Natural killer cell (primary cell): ENCODE measurements at regions not wholly inside any gene's neighbourhood (a gene's known extent, or its start where the extent isn't known, plus 50 kb on each side); places are given as distances from the start of the nearest gene placed in this dataset.

ENCODE experiments used
- ATAC-seq, 3 donors: fragments of 150-1000 bp in 2 of 3; fragments of 200-7000 bp in 1 of 3; cut with Tn5 transposase; 1 replicate in 1 of 3; 2 replicates in 2 of 3; pipeline ENCODE4 v1.10.0; 2021; ENCODE audit warnings: mild to moderate bottlenecking in 2 of 3, moderate library complexity in 2 of 3
- DNase-seq, 2 donors: peaks; one replicate each; pipeline versions ENCODE4 v3.0.0 to v3.0.0-alpha.2; 2013 to 2021; ENCODE audit warnings: mixed read lengths in 1 of 2
- H3K27ac ChIP-seq: one replicate; pipeline ENCODE4 v1.5.1; 2013; ENCODE audit warnings: mild to moderate bottlenecking, low read length
- H3K27me3 ChIP-seq: one replicate; pipeline ENCODE4 v1.6.1; 2013; ENCODE audit warnings: low read length; ENCODE audit not compliant: control insufficient read depth, insufficient read depth
- H3K36me3 ChIP-seq: one replicate; pipeline ENCODE4 v1.6.1; 2013; ENCODE audit warnings: low read length; ENCODE audit not compliant: control insufficient read depth, insufficient read depth
- H3K4me1 ChIP-seq: one replicate; pipeline ENCODE4 v1.6.1; 2013; ENCODE audit warnings: low read length; ENCODE audit not compliant: control insufficient read depth, insufficient read depth
- H3K4me3 ChIP-seq: one replicate; pipeline ENCODE4 v1.5.1; 2013; ENCODE audit warnings: low read length
- H3K9me3 ChIP-seq: one replicate; pipeline ENCODE4 v1.6.1; 2013; ENCODE audit warnings: low read length; ENCODE audit not compliant: control insufficient read depth, insufficient read depth
- H3K27ac Mint-ChIP-seq, 2 donors: one replicate each; pipeline ENCODE4 v1.8.0; 2022; ENCODE audit warnings: mild to moderate bottlenecking in 2 of 2, mixed read lengths in 2 of 2, moderate library complexity in 1 of 2
- H3K27me3 Mint-ChIP-seq, 2 donors: one replicate each; pipeline ENCODE4 v1.8.0; 2022; ENCODE audit warnings: low read depth in 2 of 2, mixed read lengths in 2 of 2
- H3K36me3 Mint-ChIP-seq: one replicate; pipeline ENCODE4 v1.8.0; 2022; ENCODE audit warnings: mixed read lengths
- H3K4me1 Mint-ChIP-seq, 2 donors: one replicate each; pipeline ENCODE4 v1.8.0; 2022; ENCODE audit warnings: mixed read lengths in 2 of 2
- H3K4me3 Mint-ChIP-seq: one replicate; pipeline ENCODE4 v1.8.0; 2022; ENCODE audit warnings: mild to moderate bottlenecking, moderate library complexity, mixed read lengths
- H3K9me3 Mint-ChIP-seq, 2 donors: one replicate each; pipeline ENCODE4 v1.8.0; 2022; ENCODE audit warnings: mixed read lengths in 2 of 2
- CTCF ChIP-seq: fragments of 200-600 bp; IDR thresholded peaks from one replicate; pipeline ENCODE4 v1.8.0; 2022; ENCODE audit warnings: antibody characterized with exemption
- WGBS: methylation state at CpG from one replicate; pipeline ENCODE4 v1.1.7; 2013; ENCODE audit warnings: missing lambda C conversion rate; ENCODE audit not compliant: insufficient coverage; 5-methylcytosine and 5-hydroxymethylcytosine counted together
- intact Hi-C: fragments of 100-400 bp; cut with micrococcal nuclease; formaldehyde crosslinking; loops from one replicate; pipeline ENCODE4 v1.14.2; 2022

- H3K4me3 Mint-ChIP-seq = no peak overlapping the region
- no peak for DNase-seq
- H3K9me3 Mint-ChIP-seq = no peaks in the 10 kb centered on the region
- H3K36me3 ChIP-seq = no peaks in the 10 kb centered on the region
- TF ChIP-seq CTCF = no peak
- H3K27me3 ChIP-seq = no peaks in the 10 kb centered on the region
- no peaks in the 10 kb centered on the region for H3K9me3 ChIP-seq
- intact Hi-C loops = no loop called here
- no peak overlapping the region for H3K27ac ChIP-seq
- H3K36me3 Mint-ChIP-seq = no peaks in the 10 kb centered on the region
- no peak overlapping the region for H3K4me3 ChIP-seq
- no peaks in the 10 kb centered on the region for H3K4me1 ChIP-seq
- no peaks in the 10 kb centered on the region for H3K4me1 Mint-ChIP-seq
- H3K27me3 Mint-ChIP-seq = peaks cover 6 to 11% of the 10 kb centered on the region in 2 donors
- H3K27ac Mint-ChIP-seq = no peak overlapping the region
- ATAC-seq = no peak
- WGBS = 81% methylated on average over 8 of the region's 8 CpGs
Observed at GRCh38 chr1:5165762-5166161, 511.4 kb downstream of the AJAP1 start.

- intact Hi-C loops = no loop called here
- Histone ChIP-seq H3K4me1 (no peaks in the 10 kb centered on the region), H3K27me3 (no peaks in the 10 kb centered on the region), H3K36me3 (no peaks in the 10 kb centered on the region), H3K9me3 (no peaks in the 10 kb centered on the region), H3K27ac (no peak overlapping the region), H3K4me3 (no peak overlapping the region)
- no peak overlapping the region for H3K27ac Mint-ChIP-seq
- TF ChIP-seq CTCF = no peak
- 64% methylated on average over 5 of the region's 5 CpGs for WGBS
- DNase-seq = no peak
- no peaks in the 10 kb centered on the region for H3K36me3 Mint-ChIP-seq
- no peak for ATAC-seq
- H3K9me3 Mint-ChIP-seq = peaks cover 0 to 3% of the 10 kb centered on the region in 2 donors
- no peak overlapping the region for H3K4me3 Mint-ChIP-seq
- peaks cover 6 to 11% of the 10 kb centered on the region in 2 donors for H3K27me3 Mint-ChIP-seq
- no peaks in the 10 kb centered on the region for H3K4me1 Mint-ChIP-seq
Observed at GRCh38 chr1:5164158-5164557, 509.7 kb downstream of the AJAP1 start.

- Mint-ChIP-seq H3K36me3 (no peaks in the 10 kb centered on the region), H3K27ac (no peak overlapping the region), H3K4me3 (no peak overlapping the region), H3K27me3 (peaks cover 6 to 10% of the 10 kb centered on the region in 2 donors), H3K9me3 (peaks cover 0 to 3% of the 10 kb centered on the region in 2 donors), H3K4me1 (no peaks in the 10 kb centered on the region)
- Histone ChIP-seq H3K36me3 (no peaks in the 10 kb centered on the region), H3K4me1 (no peaks in the 10 kb centered on the region), H3K27me3 (no peaks in the 10 kb centered on the region), H3K4me3 (no peak overlapping the region), H3K9me3 (no peaks in the 10 kb centered on the region), H3K27ac (no peak overlapping the region)
- TF ChIP-seq CTCF = no peak
- 38% methylated on average over 3 of the region's 4 CpGs for WGBS
- ATAC-seq (no peak), DNase-seq (no peak)
- intact Hi-C loops = no loop called here
Observed at GRCh38 chr1:5161372-5161771, 507.0 kb downstream of the AJAP1 start.

- intact Hi-C loops = no loop called here
- DNase-seq = no peak
- Histone ChIP-seq H3K27ac (no peak overlapping the region), H3K36me3 (no peaks in the 10 kb centered on the region), H3K4me3 (no peak overlapping the region), H3K9me3 (no peaks in the 10 kb centered on the region), H3K27me3 (no peaks in the 10 kb centered on the region), H3K4me1 (no peaks in the 10 kb centered on the region)
- ATAC-seq = no peak
- peaks cover 0 to 3% of the 10 kb centered on the region in 2 donors for H3K27me3 Mint-ChIP-seq
- H3K9me3 Mint-ChIP-seq = peaks cover 0 to 5% of the 10 kb centered on the region in 2 donors
- no peak overlapping the region for H3K4me3 Mint-ChIP-seq
- no peaks in the 10 kb centered on the region for H3K36me3 Mint-ChIP-seq
- WGBS = 73% methylated on average over 4 of the region's 4 CpGs
- no peak overlapping the region for H3K27ac Mint-ChIP-seq
- TF ChIP-seq CTCF = no peak
- H3K4me1 Mint-ChIP-seq = no peaks in the 10 kb centered on the region
Observed at GRCh38 chr1:5157175-5157574, 502.8 kb downstream of the AJAP1 start.
